Testis (tissue), 2 donors: ENCODE measurements at regions not wholly inside any gene's neighbourhood (a gene's known extent, or its start where the extent isn't known, plus 50 kb on each side); places are given as distances from the start of the nearest gene placed in this dataset.

Experiments
- CTCF ChIP-seq, 3 experiments: fragments of 450-650 bp in 2 of 3; fragments of 200-600 bp in 1 of 3; sonication (generic) in 1 of 3; IDR thresholded peaks; one replicate each; pipeline ENCODE4 v1.5.1; 2016 to 2019; ENCODE audit warnings: antibody characterized with exemption in 3 of 3, mild to moderate bottlenecking in 2 of 3, moderate library complexity in 1 of 3
- POLR2A ChIP-seq: fragments of 450-650 bp; IDR thresholded peaks from one replicate; pipeline ENCODE4 v1.6.1; 2017; ENCODE audit warnings: antibody characterized with exemption, mild to moderate bottlenecking, moderate library complexity

DNA sequence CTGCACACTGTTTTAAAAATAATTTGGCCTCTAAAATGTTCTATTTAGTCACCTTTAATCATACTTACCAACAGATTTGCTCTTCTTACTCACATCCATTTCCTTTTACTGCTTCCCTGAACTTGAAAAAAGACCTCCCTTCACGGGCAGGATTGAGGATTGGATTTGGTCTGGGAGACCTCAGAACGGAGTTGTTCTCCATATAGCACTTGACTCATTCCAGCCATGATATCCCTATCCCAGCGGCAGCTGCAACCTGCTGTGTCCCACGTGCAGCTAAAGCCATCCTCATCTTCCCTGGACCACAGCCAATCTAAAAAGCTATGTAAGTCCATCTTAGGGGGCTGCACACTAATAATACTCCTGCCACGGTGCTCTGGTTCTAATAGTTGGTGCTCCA is 97.0 kb upstream of the PTPRM start:
- TF ChIP-seq CTCF (IDR thresholded peaks at IDR 0.05), result no peak
- TF ChIP-seq POLR2A, result no peak
